ENCODE measurements at regions not wholly inside any gene's neighbourhood (a gene's known extent, or its start where the extent isn't known, plus 50 kb on each side); places are given as distances from the start of the nearest gene placed in this dataset.

DNA sequence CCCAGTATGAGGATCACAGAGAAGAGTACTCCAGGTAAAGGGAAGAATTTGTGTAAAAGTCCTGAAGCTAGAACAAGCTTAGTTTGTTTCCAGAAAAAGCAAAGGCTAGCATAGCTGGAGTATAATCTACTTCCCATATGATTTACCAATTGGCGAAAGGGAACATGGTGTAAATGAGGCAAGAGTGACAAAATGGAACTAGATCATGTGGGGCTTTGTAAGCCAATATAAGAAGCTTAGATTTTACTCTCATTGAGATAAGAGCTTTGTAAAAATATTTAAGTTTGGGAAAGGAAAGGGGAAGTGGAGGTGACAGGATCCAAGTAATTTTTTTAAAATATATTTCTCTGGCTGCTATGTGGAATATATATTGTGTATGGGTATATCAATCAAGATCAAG, 234.9 kb downstream of the KCTD12 start:
- DNase-seq: no peak

DNA sequence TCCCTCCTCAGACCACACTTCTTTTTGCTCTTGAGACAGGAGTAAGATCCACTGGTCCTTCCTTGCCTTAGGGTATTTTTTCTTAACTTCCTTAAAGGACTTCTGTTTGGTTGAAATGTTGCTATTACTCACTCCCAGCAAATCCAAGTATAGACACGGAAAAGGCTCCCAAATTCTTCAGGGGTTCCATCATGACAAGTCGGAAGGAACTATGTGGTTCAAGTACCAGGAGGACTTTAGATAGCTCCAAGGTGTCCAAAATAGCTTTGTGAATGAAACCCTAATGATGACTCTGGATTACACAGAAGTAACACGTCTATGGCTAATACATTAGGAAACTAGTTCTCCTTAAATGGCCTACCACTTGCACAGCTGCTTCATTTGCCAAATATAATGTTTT, 238.7 kb downstream of the KCTD12 start:
- no peak for DNase-seq

DNA sequence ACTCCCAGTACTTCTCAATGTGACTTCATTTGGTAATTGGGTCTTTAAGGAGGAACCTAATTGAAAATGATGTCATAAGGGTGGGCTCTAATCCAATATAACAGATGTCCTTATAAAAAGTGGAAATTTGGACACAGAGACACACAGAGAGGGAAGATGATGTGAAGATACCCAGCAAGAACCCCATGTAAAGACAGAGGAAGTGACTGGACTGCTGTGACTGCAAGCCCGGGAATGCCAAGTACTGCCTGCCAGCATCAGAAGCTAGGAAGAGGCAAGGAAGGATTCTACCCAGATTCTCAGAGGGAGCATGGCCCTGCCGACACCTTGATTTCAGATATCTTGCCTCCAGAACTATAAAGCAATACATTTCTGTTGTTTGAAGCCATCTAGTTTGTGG, 239.3 kb downstream of the KCTD12 start:
- DNase-seq: no peak

DNA sequence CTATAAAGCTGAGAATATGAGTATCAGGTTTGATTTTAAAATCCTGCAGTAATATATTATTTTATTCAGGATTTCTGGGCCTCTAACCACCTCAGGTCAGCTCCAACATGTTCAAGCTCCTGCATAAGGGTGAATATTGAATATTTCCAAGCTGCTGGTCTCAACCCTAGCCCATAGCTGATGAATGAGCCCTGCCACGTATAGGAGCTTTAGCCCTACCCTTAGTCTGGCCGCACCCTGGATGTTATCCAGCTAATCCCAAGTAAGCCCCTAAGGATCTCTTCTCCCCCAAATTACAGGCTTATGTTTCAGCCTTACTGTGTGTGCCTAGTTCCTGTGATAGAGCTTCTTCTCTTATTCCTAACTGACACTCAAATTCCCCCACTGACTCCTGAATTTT, 240.6 kb downstream of the KCTD12 start:
- no peak for DNase-seq

DNA sequence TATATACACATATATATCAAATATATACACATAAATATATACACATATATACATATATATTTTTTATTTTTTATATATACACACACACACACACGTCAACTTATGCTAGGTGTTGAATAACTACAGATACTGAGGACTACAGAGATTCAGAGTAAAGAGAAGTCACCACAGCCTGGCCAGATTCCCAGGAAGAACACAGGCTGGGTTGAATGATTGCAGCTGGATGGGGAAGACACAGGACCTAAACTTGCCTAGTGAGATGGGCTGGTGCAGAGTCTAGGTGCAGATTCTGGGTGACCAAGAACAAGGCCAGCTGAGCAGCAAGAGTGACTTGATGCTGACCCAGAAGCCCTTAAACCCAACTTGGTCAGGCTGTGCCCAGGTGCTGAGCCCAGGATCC, 241.3 kb downstream of the KCTD12 start:
- DNase-seq: no peak

DNA sequence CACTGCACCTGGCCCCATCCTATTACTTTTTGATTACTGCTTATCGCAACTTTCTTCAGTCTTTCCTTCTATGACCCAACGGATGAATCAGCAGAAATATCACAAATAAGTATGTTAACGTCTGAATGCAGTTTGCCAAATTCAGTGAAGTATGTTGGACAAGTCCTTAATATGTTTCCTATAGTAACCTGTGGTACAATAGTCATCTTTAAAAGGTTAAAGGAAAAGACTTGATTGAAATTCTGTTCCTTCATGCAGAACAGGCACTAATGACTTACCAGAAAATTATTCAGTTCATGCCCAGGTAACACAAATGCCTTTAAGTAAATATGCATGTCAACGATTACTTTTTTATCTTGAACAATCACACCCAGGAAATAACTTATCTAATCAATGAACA, 242.6 kb downstream of the KCTD12 start:
- no peak for DNase-seq

DNA sequence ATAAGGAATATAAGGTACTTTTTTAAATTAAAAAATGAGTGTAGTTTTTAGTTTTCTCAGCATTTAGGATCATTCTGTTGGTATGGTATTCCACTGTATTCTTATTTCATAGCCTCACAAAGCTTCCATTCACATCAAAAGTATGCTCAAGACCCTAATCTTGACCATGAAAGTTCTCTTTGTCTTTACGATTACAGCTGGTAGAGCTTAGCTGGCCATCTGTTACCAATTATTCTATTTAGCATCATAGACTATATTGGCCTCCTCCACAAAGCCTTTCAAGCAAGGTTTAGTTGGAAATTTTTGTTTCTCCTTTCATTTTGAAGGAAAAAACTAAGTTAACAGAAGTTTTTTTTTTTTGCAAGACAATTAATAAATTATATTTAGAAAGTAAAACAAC, 245.1 kb downstream of the KCTD12 start:
- no peak for DNase-seq

DNA sequence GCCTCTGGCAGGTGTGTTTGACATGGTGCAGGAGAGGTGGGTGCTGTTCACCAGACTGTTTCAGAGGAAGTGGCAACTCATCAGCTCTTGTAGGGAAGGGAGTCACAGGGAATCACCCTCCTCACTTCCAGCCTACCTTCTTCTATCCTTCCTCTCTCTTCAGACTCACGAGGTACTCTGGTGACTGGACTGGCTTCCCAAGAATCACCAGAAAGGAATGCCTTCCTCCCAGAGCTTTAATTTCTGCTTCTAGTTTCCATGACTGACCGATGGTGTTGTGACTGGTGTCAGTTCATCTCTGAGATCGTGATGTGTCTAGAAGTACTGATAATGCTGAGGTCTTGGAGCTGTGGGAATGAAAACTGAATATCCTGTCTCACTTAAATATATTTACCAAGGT, 247.3 kb downstream of the KCTD12 start:
- no peak for DNase-seq

DNA sequence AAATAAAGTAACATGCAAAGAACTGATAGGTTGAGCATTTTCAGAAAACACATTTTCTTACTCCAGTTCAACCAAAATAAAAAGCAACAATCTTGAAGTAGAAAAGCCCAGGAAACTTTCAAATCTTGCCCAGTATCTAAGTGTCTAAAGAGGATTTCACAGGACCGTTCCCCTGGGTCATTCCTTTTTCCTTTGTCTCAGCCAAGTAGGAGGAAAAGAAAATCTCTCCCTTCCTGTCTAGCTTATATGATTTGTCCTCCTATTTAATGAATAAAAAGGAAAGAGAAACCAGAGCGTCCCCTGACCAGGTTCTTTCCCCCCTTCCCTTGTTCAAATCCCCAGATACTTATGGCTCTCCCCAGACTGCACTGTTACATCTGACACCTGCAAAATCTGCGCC, 248.0 kb downstream of the KCTD12 start:
- no peak for DNase-seq

DNA sequence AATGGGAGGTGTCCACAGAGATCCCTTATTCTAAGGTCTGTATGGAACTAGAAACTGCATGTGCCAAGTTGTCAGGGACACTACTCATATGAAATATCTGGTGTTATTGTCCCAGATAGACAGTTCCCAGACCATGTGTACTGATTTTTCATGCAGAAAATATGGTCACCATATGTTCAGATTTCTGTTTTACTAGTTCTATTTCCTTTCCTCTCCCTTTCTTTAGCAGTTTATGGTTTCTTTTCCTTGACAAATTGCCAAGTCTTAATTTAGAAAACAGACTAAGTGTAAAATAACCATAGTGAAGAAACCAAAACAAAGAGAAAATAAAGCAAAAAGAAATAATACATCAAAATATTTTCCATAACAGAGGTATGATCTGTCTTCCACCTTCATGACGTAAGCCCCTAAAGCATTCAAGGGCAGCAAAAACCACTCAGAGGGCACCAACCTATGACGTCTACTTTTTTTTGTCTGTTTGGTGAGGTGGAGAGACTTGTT, 248.5 kb downstream of the KCTD12 start:
- DNase-seq: no peak

DNA sequence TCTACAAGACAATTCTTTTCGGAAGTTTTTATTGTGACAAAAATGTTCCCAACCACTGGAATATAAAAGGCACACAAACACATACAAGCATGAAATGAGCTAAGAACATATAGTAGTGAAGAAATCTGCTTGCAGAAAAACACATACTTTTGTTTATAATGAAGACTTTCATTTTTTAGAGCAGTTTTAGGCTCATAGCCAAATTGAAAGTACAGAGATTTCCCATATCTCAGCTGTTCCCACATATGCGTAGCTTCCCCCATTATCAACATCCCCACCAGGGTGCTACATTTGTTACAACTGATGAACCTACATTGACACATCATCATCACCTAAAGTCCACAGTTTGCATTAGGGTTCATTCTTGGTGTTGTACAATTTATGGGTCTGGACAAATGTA, 249.4 kb downstream of the KCTD12 start:
- no peak for DNase-seq

DNA sequence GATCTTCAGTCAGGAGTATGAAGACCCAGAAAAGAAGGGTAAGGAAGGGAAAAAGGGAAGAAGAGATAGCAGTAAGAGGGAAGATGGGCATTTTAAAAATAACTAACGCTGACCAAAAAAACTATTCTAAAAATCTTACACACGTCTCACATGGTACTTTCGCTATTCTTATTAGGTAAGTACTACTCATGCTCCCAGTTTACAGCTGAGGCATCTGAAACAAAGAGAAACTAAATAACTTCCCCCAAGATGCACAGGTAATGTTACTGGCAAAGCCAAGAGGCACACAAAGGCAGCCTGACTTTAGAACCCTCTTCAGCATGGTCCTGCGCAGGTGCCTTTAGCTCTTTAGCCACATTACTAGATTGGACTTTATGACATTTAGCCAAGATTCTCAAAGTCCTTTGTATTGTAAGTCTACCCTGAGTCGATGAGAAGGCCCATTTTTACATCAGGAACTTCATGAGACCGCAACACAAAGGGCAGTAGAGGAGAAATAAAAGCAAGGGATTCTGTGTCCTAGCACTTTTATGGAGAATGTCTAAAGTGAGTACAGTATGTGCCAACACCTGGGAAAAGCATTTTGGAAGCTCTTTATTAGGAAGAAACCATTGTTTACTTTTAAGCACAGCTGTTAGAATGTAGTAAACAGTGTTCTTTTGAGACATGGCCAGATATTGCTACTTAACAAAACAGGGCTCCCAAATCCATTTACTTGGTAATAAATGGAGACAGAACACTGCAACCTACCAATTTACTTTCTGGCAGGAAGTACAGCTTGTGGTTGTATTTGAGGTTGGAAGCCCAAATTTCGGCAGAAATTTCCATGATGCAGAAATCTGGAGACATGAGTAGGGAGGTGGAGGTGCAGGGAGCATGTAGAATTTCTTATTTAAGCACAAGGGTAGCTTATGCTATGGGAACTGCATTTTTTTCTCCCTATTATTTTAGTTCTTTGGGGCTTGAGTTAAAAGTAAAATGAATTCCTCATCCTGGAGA, 250.7 kb downstream of the KCTD12 start:
- no peak for DNase-seq

DNA sequence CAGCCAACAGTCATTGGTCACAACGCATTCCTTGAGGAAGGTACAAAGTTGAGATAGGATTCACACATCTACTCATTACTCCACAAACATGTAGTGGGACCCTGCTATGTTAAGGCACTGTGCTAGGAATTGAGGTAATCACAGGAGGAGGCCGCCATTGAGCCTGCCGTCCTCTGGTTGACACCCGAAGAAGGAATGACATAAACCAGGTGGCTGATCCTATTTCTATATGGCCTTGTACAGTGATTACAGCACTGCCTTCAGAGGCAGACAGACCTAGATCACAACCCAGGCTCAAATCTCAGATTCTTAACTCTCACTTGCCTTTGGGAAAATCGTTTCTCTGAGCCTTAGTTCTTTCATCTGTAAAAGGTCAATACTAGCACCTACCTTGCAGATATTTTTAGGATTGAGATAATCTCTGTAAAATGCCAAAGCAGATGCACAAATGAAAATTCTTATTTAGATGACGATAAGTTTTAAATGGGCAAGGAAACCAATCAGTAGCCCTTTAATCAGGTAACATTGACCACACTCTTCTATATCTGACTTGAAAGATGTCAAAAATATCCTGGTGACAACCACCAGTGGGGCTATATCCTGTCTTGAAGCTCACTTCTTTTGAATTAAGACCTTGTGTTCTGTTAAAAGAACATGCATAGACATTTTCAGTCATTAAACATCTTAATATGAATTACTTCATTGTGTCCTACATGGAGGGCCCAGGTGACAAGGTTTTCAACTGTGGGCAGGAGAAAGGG, 251.6 kb downstream of the KCTD12 start:
- no peak for DNase-seq

DNA sequence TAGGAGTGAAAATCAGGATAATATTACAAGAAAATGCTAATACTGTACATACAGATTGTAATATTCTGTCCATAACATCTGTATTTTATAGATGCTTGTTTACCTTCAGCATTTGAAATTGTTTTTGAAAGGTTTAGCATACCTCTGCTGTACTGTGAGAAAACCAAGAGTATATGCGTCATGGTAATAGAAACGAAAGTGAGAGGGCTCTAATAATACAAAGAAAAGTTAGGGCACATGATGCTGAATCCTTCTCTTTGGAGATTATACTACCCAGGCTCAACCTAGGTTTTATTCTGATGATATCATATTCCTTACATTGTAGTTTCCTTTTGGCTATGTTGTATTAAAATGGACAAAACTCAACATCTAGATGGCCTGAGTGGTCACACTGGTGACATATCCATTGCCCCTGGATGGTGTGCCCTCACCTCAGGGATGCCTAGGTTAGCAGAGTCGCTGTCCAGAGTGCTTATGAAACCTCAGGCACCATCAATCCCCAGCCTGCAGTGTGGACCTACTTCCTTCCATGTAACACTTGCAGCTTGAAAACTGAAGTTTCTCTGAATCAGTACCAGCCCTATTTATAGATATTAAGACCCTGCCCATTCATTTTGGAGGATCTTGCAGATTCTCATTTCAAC, 253.7 kb downstream of the KCTD12 start:
- no peak for DNase-seq

DNA sequence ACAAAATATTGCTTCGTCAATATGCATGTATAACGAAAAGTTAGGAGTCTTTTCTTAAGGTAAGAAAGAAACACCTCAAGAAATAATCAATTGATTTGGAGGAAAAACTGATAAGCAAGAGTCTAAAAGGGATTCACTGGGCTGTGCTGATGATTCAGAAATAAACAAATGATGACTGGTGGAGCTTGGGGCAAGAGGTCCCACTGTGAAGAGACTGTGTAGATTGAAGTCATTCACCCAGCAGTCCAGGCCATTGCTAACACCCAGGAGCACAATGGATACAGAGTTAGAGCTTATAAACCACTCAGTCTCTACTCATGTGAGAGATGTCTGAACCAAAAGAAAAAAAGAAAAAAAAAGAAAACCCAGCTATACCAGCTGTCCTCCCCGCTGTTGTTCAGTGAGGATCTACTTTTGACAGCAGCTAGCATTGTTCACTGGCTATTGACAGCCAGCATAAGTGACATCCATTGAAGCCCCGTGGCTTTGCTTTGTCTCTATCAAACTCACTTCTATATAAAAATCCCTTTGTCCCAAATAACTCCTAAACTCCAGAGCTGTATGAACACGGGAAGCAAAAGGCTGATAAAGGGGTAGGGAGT, 255.5 kb downstream of the KCTD12 start:
- DNase-seq: no peak

DNA sequence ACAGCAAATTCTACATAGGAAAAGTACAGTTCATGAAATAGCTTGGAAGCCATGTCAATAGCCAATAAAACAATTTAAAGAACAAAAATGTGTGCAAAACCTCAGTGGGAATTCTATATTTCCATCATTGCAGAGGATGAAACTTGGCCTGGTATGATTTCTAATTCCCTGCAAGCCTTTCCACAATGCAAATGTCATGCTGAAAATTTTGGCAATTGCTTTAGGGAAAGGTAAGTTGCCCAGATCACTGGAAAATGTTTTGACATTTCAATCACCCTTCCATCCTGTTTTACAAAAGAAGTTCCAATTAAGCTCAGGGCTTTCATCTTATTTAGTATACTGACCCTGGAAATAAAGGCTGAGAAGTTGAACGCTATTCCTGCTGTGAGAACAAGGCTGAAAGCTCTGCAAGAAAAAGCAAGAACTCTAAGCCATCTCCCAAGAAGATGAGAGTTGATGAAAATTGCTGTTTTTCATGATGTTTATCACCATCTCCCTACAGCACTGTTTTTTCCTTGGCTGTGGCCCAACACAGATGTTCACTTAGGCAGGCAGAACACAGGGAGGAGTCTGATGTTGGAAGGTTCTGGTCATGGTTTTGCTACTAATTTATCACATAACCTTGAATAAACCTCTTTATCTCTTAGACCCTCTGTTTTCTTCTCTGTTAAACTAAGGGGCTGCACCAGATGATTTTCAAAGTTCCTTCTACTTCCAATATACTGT, 263.7 kb downstream of the KCTD12 start:
- no peak for DNase-seq

DNA sequence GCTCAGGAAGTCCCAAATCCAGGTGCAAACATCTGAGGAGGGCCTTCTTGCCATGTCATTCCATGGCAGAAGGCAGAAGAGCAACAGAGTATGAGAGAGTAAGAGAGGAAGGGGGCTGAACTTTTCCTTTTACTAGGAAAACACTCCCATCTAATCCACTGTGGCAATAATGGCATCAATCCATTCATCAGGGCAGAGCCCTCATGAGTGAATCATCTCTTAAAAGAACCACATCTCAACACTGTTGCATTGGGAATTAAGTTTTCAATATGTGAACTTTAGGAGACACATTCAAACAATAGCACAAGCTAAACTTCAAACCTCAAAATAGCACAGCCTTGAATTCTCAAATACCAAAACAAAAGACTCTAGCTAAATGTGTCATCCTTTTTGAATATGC, 264.5 kb downstream of the KCTD12 start:
- DNase-seq: no peak

DNA sequence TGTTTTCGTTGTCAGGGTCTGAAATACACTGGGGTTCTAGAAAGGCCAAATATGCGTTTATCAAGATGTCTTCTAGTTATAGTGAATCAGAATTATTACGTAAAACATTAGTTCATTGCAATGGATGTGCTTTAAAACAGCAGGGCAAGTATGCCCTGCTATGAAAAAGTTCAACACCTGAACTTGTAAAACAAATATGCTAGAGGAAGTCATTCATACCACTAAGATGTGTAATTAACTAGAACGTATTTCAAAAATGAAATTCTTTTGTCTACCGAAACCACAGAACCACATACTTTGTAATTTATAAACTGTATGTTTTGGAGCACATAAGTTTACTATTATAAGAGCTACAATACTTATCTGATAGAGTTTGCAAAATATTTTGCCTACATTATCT, 266.2 kb downstream of the KCTD12 start:
- DNase-seq: no peak

DNA sequence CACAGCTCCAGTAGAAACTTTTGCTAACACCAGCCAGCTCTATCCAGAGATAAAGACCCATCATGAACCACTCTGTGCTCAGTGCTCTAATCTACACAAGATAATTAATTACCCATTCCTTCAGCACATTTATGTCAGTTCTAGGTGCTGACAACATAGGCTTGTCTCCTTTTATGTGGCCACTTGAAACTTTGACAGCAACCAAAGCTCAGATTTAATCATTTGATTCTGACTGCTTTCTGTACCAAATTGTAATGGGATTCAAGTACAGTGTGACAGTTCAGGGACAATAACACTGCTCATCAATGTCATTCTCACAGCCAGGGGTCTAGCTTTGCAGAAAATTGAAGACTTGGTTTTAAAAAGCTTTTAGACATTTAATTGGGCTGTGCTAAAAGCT, 266.6 kb downstream of the KCTD12 start:
- no peak for DNase-seq

DNA sequence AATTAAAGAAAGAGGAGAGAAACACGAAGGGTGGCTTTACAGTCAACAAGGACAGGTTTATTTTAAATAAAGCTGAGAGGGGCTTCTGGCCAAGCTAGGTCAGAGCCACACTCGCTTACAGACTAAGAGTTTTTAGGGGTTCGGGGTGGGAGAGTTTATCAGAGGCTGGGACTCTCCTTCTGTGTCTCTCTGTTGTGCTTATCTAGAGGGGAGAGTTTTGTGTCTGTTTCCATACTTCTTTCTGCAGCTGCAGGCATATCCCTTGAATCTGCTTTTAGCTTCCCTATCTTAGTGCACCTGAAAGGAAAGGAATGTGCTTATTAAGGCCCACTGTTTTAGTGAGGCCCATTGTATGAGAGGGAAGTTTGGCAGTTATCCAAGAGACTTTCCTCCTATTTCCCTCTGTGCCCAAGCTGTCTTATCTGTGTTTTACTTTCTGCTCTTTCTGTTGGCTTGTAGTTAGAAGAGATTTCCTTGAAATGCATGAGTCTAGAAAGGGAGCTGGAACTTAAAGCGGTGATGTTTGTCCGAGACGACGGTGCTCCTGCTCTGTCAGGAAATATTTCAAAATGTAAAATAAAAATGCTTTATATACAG, 275.3 kb downstream of the KCTD12 start:
- no peak for DNase-seq

DNA sequence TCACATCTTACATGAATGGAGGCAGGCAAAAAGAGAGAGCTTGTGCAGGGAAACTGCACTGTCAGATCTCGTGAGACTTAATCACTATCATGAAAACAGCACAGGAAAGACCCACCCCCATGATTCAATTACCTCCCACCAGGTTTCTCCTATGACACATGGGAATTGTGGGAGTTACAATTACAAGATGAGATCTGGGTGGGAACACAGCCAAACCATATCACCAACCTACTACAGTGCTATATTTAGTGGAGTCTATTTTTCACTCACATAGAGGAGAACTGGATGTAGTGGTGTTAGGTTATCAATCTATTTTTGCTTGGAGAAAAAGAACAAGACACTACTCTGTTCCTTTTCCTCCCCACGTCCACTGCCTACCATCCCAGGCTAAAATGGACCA, 276.6 kb downstream of the KCTD12 start:
- DNase-seq: no peak

DNA sequence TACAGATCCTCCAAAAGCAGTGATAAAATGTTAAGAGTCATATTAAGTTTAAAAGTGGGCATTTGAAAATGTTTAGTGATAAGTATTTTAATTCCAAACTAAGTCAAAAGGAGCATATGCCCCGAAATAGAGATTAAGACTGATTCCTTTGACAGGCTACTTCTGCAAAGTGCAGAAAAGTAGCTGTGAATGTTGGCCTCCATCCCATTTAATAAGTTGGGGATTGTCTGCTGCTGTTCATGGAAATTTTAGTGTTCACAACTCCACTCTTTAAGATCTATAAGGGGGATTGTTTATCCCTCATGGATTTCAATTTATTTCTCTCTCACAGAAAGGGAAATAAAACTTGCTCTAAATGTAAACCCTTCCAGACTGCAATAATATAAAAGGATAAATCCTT, 278.3 kb downstream of the KCTD12 start:
- DNase-seq: no peak

Data from activated naive CD4-positive, alpha-beta T cell treated with Interleukin-2 at 50 U/mL for 16 hours (primary cell).